H1 (cell line): ENCODE measurements at regions not wholly inside any gene's neighbourhood (a gene's known extent, or its start where the extent isn't known, plus 50 kb on each side); places are given as distances from the start of the nearest gene placed in this dataset.

ENCODE experiments used
- CHD2 ChIP-seq: IDR thresholded peaks from 2 replicates; pipeline ENCODE4 v1.6.1; 2012; ENCODE audit warnings: low read length, improper control_type of control experiment
- CHD7 ChIP-seq: fragments of 300-600 bp; sonication (generic); IDR thresholded peaks from 2 replicates; pipeline ENCODE4 v1.7.1; 2012; ENCODE audit warnings: low read length, moderate library complexity, mild to moderate bottlenecking, inconsistent platforms; ENCODE audit not compliant: insufficient replicate concordance
- EP300 ChIP-seq, 2 experiments: IDR thresholded peaks; 1 replicate in 1 of 2; 2 replicates in 1 of 2; pipeline ENCODE4 v1.6.1; 2011 to 2012; ENCODE audit warnings: low read depth in 2 of 2, low read length in 2 of 2, mild to moderate bottlenecking in 2 of 2, borderline replicate concordance in 1 of 2, inconsistent platforms in 1 of 2, moderate library complexity in 1 of 2
- HDAC2 ChIP-seq, 2 experiments: fragments of 300-600 bp in 1 of 2; sonication (generic) in 1 of 2; IDR thresholded peaks; 2 replicates each; pipeline ENCODE4 v1.6.1; 2011 to 2012; ENCODE audit warnings: low read depth in 2 of 2, low read length in 2 of 2, mild to moderate bottlenecking in 2 of 2, moderate library complexity in 2 of 2, borderline replicate concordance in 1 of 2, inconsistent platforms in 1 of 2
- MAX ChIP-seq: IDR thresholded peaks from 2 replicates; pipeline ENCODE4 v1.6.1; 2012; ENCODE audit warnings: inconsistent platforms
- POU5F1 ChIP-seq: IDR thresholded peaks from 2 replicates; pipeline ENCODE4 v1.6.1; 2011; ENCODE audit warnings: low read depth, mild to moderate bottlenecking, low read length, moderate library complexity
- SRF ChIP-seq: IDR thresholded peaks from 2 replicates; pipeline ENCODE4 v1.6.1; 2011; ENCODE audit warnings: mild to moderate bottlenecking, low read depth, low read length, moderate library complexity
- TAF1 ChIP-seq: IDR thresholded peaks from 2 replicates; pipeline ENCODE4 v1.6.1; 2011; ENCODE audit warnings: mild to moderate bottlenecking, low read depth, low read length
- ZNF274 ChIP-seq: IDR thresholded peaks from 2 replicates; pipeline ENCODE4 v1.7.0; 2012; ENCODE audit warnings: low read length, borderline replicate concordance; ENCODE audit errors: extremely low read depth

- TF ChIP-seq CHD7 = no peak
- no peak for TF ChIP-seq TAF1
- no peak for TF ChIP-seq HDAC2 (IDR thresholded peaks at IDR 0.05; ENCODE audit: borderline replicate concordance in 1 of 2, low read depth in 2 of 2, low read length in 2 of 2)
- TF ChIP-seq ZNF274 = no peak
- TF ChIP-seq POU5F1 = no peak
- TF ChIP-seq CHD2 = no peak
- no peak for TF ChIP-seq MAX
- TF ChIP-seq SRF = no peak
- TF ChIP-seq EP300 (IDR thresholded peaks at IDR 0.05; ENCODE audit: borderline replicate concordance in 1 of 2, low read depth in 2 of 2, low read length in 2 of 2) = no peak
Measured at GRCh38 chr2:41926614-41927580, 120.9 kb upstream of the PKDCC start (continued).
